Neural cell (in vitro differentiated cells): ENCODE measurements at regions not wholly inside any gene's neighbourhood (a gene's known extent, or its start where the extent isn't known, plus 50 kb on each side); places are given as distances from the start of the nearest gene placed in this dataset.

Experiments used
- EZH2 ChIP-seq: fragments of 200-600, 300-800 bp; shearing (Covaris generic), sonication (generic); IDR thresholded peaks from 2 replicates; pipeline ENCODE4 v1.6.1; 2014; ENCODE audit warnings: antibody characterized with exemption, low read length, borderline replicate concordance, mild to moderate bottlenecking; ENCODE audit not compliant: insufficient read depth, poor library complexity, severe bottlenecking
- POLR2AphosphoS5 ChIP-seq: IDR thresholded peaks from 2 replicates; pipeline ENCODE4 v1.6.1; 2012
- TF ChIP-seq, protein P1 (sequence below): fragments of 450-650 bp; IDR thresholded peaks from 2 replicates; pipeline ENCODE4 v1.5.1; 2014; ENCODE audit warnings: antibody characterized with exemption, mild to moderate bottlenecking, moderate library complexity; ENCODE audit not compliant: poor library complexity, severe bottlenecking

DNA sequence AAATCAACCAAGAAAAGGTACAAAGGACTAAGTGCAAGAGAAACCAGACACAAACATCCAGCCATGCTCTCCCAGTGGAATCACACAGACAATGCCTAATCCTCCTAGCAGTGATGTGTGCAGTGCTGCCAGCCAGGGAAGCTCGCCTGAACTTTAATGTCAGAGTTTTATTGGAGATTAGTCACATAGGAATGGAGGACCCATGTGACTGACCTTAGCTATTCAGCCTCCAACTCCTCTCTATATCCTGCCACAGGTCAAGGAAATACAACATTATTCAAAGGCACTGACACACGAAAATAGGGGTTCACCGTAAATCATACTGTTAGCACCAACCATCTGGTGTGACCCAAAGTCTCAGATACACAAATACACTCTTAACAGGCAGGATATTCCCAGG is 684.6 kb downstream of the DOK5 start:
- TF ChIP-seq, protein P1, sequence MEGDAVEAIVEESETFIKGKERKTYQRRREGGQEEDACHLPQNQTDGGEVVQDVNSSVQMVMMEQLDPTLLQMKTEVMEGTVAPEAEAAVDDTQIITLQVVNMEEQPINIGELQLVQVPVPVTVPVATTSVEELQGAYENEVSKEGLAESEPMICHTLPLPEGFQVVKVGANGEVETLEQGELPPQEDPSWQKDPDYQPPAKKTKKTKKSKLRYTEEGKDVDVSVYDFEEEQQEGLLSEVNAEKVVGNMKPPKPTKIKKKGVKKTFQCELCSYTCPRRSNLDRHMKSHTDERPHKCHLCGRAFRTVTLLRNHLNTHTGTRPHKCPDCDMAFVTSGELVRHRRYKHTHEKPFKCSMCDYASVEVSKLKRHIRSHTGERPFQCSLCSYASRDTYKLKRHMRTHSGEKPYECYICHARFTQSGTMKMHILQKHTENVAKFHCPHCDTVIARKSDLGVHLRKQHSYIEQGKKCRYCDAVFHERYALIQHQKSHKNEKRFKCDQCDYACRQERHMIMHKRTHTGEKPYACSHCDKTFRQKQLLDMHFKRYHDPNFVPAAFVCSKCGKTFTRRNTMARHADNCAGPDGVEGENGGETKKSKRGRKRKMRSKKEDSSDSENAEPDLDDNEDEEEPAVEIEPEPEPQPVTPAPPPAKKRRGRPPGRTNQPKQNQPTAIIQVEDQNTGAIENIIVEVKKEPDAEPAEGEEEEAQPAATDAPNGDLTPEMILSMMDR: no peak
- TF ChIP-seq EZH2 (no peak), POLR2AphosphoS5 (no peak)
